AG20443 (cell line): ENCODE measurements at regions not wholly inside any gene's neighbourhood (a gene's known extent, or its start where the extent isn't known, plus 50 kb on each side); places are given as distances from the start of the nearest gene placed in this dataset.
"Not testable (repeated sequence)": the region's sequence is repeated elsewhere in the genome, so short reads cannot be mapped to it uniquely, and the experiment has no call there.

ENCODE experiments used
- DNase-seq: peaks from one replicate; pipeline ENCODE4 v3.0.0; 2012; ENCODE audit warnings: low spot score, mixed read lengths

- no peak for DNase-seq
Observed at GRCh38 chr5:62886603-62887315, 308.1 kb downstream of the LRRC70 start.

GRCh38 chr5:62837330-62837729 is 258.7 kb downstream of the LRRC70 start:
- DNase-seq, result not testable (repeated sequence)

GRCh38 chr5:62829604-62829986 is 251.0 kb downstream of the LRRC70 start:
- no peak for DNase-seq

- DNase-seq, result no peak
Observed at GRCh38 chr5:62828742-62829603, 250.4 kb downstream of the LRRC70 start.

- no peak for DNase-seq
Observed at GRCh38 chr5:62825623-62826220, 247.1 kb downstream of the LRRC70 start.

- no peak for DNase-seq
Observed at GRCh38 chr5:62824936-62825335, 246.3 kb downstream of the LRRC70 start.

GRCh38 chr5:62817043-62817442 is 238.4 kb downstream of the LRRC70 start:
- DNase-seq, result not testable (repeated sequence)

GRCh38 chr5:62814991-62815390 is 236.4 kb downstream of the LRRC70 start:
- DNase-seq, result no peak

GRCh38 chr5:62812621-62813255 is 234.1 kb downstream of the LRRC70 start:
- DNase-seq, result no peak

- DNase-seq, result not testable (repeated sequence)
Observed at GRCh38 chr5:62804819-62805218, 226.2 kb downstream of the LRRC70 start.

GRCh38 chr5:62795926-62796325 is 217.3 kb downstream of the LRRC70 start:
- DNase-seq, result no peak

GRCh38 chr5:62794456-62794855 is 215.8 kb downstream of the LRRC70 start:
- DNase-seq, result no peak

GRCh38 chr5:62791059-62791458 is 212.4 kb downstream of the LRRC70 start:
- DNase-seq, result no peak

- DNase-seq, result no peak
Observed at GRCh38 chr5:62790348-62790747, 211.7 kb downstream of the LRRC70 start.

- no peak for DNase-seq
Observed at GRCh38 chr5:62786099-62786498, 207.5 kb downstream of the LRRC70 start.

GRCh38 chr5:62785588-62785987 is 207.0 kb downstream of the LRRC70 start:
- no peak for DNase-seq

GRCh38 chr5:62783374-62784057 is 204.9 kb downstream of the LRRC70 start:
- no peak for DNase-seq

GRCh38 chr5:62780888-62781287 is 202.3 kb downstream of the LRRC70 start:
- no peak for DNase-seq

GRCh38 chr5:62780230-62780629 is 201.6 kb downstream of the LRRC70 start:
- no peak for DNase-seq

- peak; percentile 77 for DNase-seq
Observed at GRCh38 chr5:62779010-62779422, 200.4 kb downstream of the LRRC70 start.

GRCh38 chr5:62778316-62779009 is 199.8 kb downstream of the LRRC70 start:
- DNase-seq, result no peak
